Suprapubic skin (tissue), 4 donors: ENCODE measurements at regions not wholly inside any gene's neighbourhood (a gene's known extent, or its start where the extent isn't known, plus 50 kb on each side); places are given as distances from the start of the nearest gene placed in this dataset.

ENCODE experiments used
- DNase-seq, 2 donors: peaks; one replicate each; pipeline ENCODE4 v3.0.0-alpha.2; 2019; ENCODE audit warnings: low spot score in 2 of 2
- H3K27ac ChIP-seq: fragments of 200-600 bp; sonication (generic); one replicate; pipeline ENCODE4 v1.5.1; 2019
- H3K27me3 ChIP-seq: fragments of 200-600 bp; sonication (generic); one replicate; pipeline ENCODE4 v1.5.1; 2019
- H3K36me3 ChIP-seq: fragments of 200-600 bp; sonication (generic); one replicate; pipeline ENCODE4 v1.5.1; 2019
- H3K4me1 ChIP-seq: fragments of 200-600 bp; sonication (generic); one replicate; pipeline ENCODE4 v1.5.1; 2019
- H3K4me3 ChIP-seq: fragments of 200-600 bp; sonication (generic); one replicate; pipeline ENCODE4 v1.5.1; 2019; ENCODE audit warnings: mild to moderate bottlenecking
- H3K9me3 ChIP-seq: fragments of 200-600 bp; sonication (generic); one replicate; pipeline ENCODE4 v1.5.1; 2019
- CTCF ChIP-seq, 2 donors: fragments of 200-600 bp in 1 of 2; fragments of 450-650 bp in 1 of 2; sonication (generic) in 1 of 2; IDR thresholded peaks; one replicate each; pipeline ENCODE4 v1.5.1; 2016 to 2019; ENCODE audit warnings: antibody characterized with exemption in 2 of 2, mild to moderate bottlenecking in 1 of 2, moderate library complexity in 1 of 2
- EP300 ChIP-seq: sonication (generic); formaldehyde crosslinking; IDR thresholded peaks from one replicate; pipeline ENCODE4 v1.6.1; 2017; ENCODE audit warnings: antibody characterized with exemption
- POLR2A ChIP-seq, 2 donors: fragments of 450-650 bp; IDR thresholded peaks; one replicate each; pipeline ENCODE4 v1.6.1; 2017; ENCODE audit warnings: antibody characterized with exemption in 2 of 2, mild to moderate bottlenecking in 2 of 2, moderate library complexity in 2 of 2
- POLR2AphosphoS5 ChIP-seq, 3 donors: sonication (generic); formaldehyde crosslinking; IDR thresholded peaks; one replicate each; pipeline ENCODE4 v1.6.1; 2017; ENCODE audit warnings: antibody characterized with exemption in 3 of 3
- WGBS: methylation state at CpG from one replicate; pipeline ENCODE4 v1.1.5; 2018; 5-methylcytosine and 5-hydroxymethylcytosine counted together

- no peak overlapping the region for H3K27ac ChIP-seq
- H3K27me3 ChIP-seq = no peaks in the 10 kb centered on the region
- DNase-seq = no peak
- no peak overlapping the region for H3K4me3 ChIP-seq
- H3K4me1 ChIP-seq = no peaks in the 10 kb centered on the region
- no peaks in the 10 kb centered on the region for H3K9me3 ChIP-seq
- WGBS = 12% methylated on average over 2 of the region's 2 CpGs
- H3K36me3 ChIP-seq = no peaks in the 10 kb centered on the region
- TF ChIP-seq EP300 (no peak), POLR2AphosphoS5 (IDR thresholded peaks at IDR 0.05) (no peak), CTCF (IDR thresholded peaks at IDR 0.05) (no peak), POLR2A (IDR thresholded peaks at IDR 0.05) (no peak)
Observed at GRCh38 chr5:51544031-51544785, 161.0 kb downstream of the ISL1 start.

- Histone ChIP-seq H3K4me3 (no peak overlapping the region), H3K27ac (no peak overlapping the region), H3K4me1 (no peaks in the 10 kb centered on the region), H3K27me3 (no peaks in the 10 kb centered on the region), H3K36me3 (no peaks in the 10 kb centered on the region), H3K9me3 (no peaks in the 10 kb centered on the region)
- TF ChIP-seq POLR2AphosphoS5 (IDR thresholded peaks at IDR 0.05) (no peak), CTCF (IDR thresholded peaks at IDR 0.05) (no peak), EP300 (no peak), POLR2A (IDR thresholded peaks at IDR 0.05) (no peak)
- DNase-seq = no peak
- 83% methylated on average over 4 of the region's 4 CpGs for WGBS
Observed at GRCh38 chr5:51556833-51557232, 173.6 kb downstream of the ISL1 start.

GRCh38 chr5:51558682-51559081 lies 175.4 kb downstream of the ISL1 start:
- TF ChIP-seq EP300 (no peak), CTCF (IDR thresholded peaks at IDR 0.05) (no peak), POLR2A (IDR thresholded peaks at IDR 0.05) (no peak), POLR2AphosphoS5 (IDR thresholded peaks at IDR 0.05) (no peak)
- H3K27ac ChIP-seq = no peak overlapping the region
- no peak for DNase-seq
- no peaks in the 10 kb centered on the region for H3K27me3 ChIP-seq
- WGBS = 87% methylated on average over 1 of the region's 1 CpG
- no peaks in the 10 kb centered on the region for H3K9me3 ChIP-seq
- H3K36me3 ChIP-seq = no peaks in the 10 kb centered on the region
- no peak overlapping the region for H3K4me3 ChIP-seq
- no peaks in the 10 kb centered on the region for H3K4me1 ChIP-seq

GRCh38 chr5:51559339-51559738 lies 176.1 kb downstream of the ISL1 start:
- Histone ChIP-seq H3K4me1 (no peaks in the 10 kb centered on the region), H3K27me3 (no peaks in the 10 kb centered on the region), H3K4me3 (no peak overlapping the region), H3K9me3 (no peaks in the 10 kb centered on the region), H3K36me3 (no peaks in the 10 kb centered on the region), H3K27ac (no peak overlapping the region)
- DNase-seq = no peak
- TF ChIP-seq EP300 (no peak), CTCF (IDR thresholded peaks at IDR 0.05) (no peak), POLR2AphosphoS5 (IDR thresholded peaks at IDR 0.05) (no peak), POLR2A (IDR thresholded peaks at IDR 0.05) (no peak)
- WGBS = 65% methylated on average over 2 of the region's 2 CpGs

GRCh38 chr5:51559921-51560658 lies 176.8 kb downstream of the ISL1 start:
- WGBS = 69% methylated on average over 2 of the region's 2 CpGs
- Histone ChIP-seq H3K27me3 (no peaks in the 10 kb centered on the region), H3K27ac (no peak overlapping the region), H3K4me3 (no peak overlapping the region), H3K4me1 (no peaks in the 10 kb centered on the region), H3K36me3 (no peaks in the 10 kb centered on the region), H3K9me3 (no peaks in the 10 kb centered on the region)
- TF ChIP-seq EP300 = no peak
- TF ChIP-seq CTCF (IDR thresholded peaks at IDR 0.05) = no peak
- DNase-seq = no peak
